ENCODE measurements at regions not wholly inside any gene's neighbourhood (a gene's known extent, or its start where the extent isn't known, plus 50 kb on each side); places are given as distances from the start of the nearest gene placed in this dataset.

DNA sequence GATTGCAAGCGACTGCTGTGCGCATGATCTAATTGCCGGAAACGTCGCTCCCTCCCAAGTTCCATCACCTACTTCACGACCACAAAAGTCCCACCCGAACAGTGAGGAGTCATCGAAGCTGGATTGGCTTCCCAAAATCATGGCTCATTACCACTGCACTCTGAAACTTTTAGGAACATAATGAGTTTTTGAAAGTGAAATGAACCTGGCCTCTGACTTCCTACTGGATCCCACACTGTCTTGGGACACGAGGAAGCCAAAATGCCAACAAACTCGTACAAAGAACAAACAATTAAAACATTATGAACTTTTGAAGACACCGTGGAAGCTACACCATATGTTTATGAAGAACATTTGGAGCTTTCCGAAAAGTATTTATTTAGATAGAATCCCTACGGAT, 334.8 kb upstream of the TMPO start:
- TF ChIP-seq, protein P1, sequence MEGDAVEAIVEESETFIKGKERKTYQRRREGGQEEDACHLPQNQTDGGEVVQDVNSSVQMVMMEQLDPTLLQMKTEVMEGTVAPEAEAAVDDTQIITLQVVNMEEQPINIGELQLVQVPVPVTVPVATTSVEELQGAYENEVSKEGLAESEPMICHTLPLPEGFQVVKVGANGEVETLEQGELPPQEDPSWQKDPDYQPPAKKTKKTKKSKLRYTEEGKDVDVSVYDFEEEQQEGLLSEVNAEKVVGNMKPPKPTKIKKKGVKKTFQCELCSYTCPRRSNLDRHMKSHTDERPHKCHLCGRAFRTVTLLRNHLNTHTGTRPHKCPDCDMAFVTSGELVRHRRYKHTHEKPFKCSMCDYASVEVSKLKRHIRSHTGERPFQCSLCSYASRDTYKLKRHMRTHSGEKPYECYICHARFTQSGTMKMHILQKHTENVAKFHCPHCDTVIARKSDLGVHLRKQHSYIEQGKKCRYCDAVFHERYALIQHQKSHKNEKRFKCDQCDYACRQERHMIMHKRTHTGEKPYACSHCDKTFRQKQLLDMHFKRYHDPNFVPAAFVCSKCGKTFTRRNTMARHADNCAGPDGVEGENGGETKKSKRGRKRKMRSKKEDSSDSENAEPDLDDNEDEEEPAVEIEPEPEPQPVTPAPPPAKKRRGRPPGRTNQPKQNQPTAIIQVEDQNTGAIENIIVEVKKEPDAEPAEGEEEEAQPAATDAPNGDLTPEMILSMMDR (IDR thresholded peaks at IDR 0.05; ENCODE audit: low read length): no peak
- TF ChIP-seq EZH2 (IDR thresholded peaks at IDR 0.05; ENCODE audit: borderline replicate concordance, low read length): no peak
